ENCODE measurements at regions not wholly inside any gene's neighbourhood (a gene's known extent, or its start where the extent isn't known, plus 50 kb on each side); places are given as distances from the start of the nearest gene placed in this dataset.

- H3K36me3 Mint-ChIP-seq (ENCODE audit: low read depth), result no peaks in the 10 kb centered on the region
- peaks cover 6% of the 10 kb centered on the region for H3K27me3 Mint-ChIP-seq (ENCODE audit: low read depth, poor library complexity)
- peaks cover 8% of the 10 kb centered on the region for H3K4me1 Mint-ChIP-seq
- no peaks in the 10 kb centered on the region for H3K9me3 Mint-ChIP-seq
- TF ChIP-seq CTCF (IDR thresholded peaks at IDR 0.05), result no peak
- DNase-seq, result no peak
- no peak overlapping the region for H3K27ac Mint-ChIP-seq
- H3K4me3 Mint-ChIP-seq, result no peak overlapping the region
Measured at GRCh38 chr13:32902029-32902780, 114.0 kb upstream of the KL start.

GRCh38 chr13:32902874-32903273 lies 113.3 kb upstream of the KL start:
- Mint-ChIP-seq H3K36me3 (ENCODE audit: low read depth) (no peaks in the 10 kb centered on the region), H3K9me3 (no peaks in the 10 kb centered on the region), H3K4me3 (no peak overlapping the region), H3K27me3 (ENCODE audit: low read depth, poor library complexity) (peaks cover 6% of the 10 kb centered on the region), H3K4me1 (peaks cover 8% of the 10 kb centered on the region), H3K27ac (no peak overlapping the region)
- DNase-seq, result no peak
- TF ChIP-seq CTCF (IDR thresholded peaks at IDR 0.05), result no peak

- H3K4me3 Mint-ChIP-seq, result no peak overlapping the region
- H3K9me3 Mint-ChIP-seq, result no peaks in the 10 kb centered on the region
- H3K27me3 Mint-ChIP-seq (ENCODE audit: low read depth, poor library complexity), result peaks cover 6% of the 10 kb centered on the region
- DNase-seq, result no peak
- peaks cover 8% of the 10 kb centered on the region for H3K4me1 Mint-ChIP-seq
- no peak for TF ChIP-seq CTCF (IDR thresholded peaks at IDR 0.05)
- H3K27ac Mint-ChIP-seq, result no peak overlapping the region
- no peaks in the 10 kb centered on the region for H3K36me3 Mint-ChIP-seq (ENCODE audit: low read depth)
Measured at GRCh38 chr13:32903720-32904119, 112.5 kb upstream of the KL start.

- no peak for DNase-seq
- H3K4me1 Mint-ChIP-seq, result peaks cover 8% of the 10 kb centered on the region
- no peak overlapping the region for H3K4me3 Mint-ChIP-seq
- peaks cover 6% of the 10 kb centered on the region for H3K27me3 Mint-ChIP-seq (ENCODE audit: low read depth, poor library complexity)
- no peaks in the 10 kb centered on the region for H3K9me3 Mint-ChIP-seq
- H3K36me3 Mint-ChIP-seq (ENCODE audit: low read depth), result no peaks in the 10 kb centered on the region
- no peak for TF ChIP-seq CTCF (IDR thresholded peaks at IDR 0.05)
- no peak overlapping the region for H3K27ac Mint-ChIP-seq
Measured at GRCh38 chr13:32904266-32904665, 112.0 kb upstream of the KL start.

- peaks cover 8% of the 10 kb centered on the region for H3K4me1 Mint-ChIP-seq
- no peak for TF ChIP-seq CTCF (IDR thresholded peaks at IDR 0.05)
- no peaks in the 10 kb centered on the region for H3K9me3 Mint-ChIP-seq
- no peaks in the 10 kb centered on the region for H3K36me3 Mint-ChIP-seq (ENCODE audit: low read depth)
- no peak for DNase-seq
- no peak overlapping the region for H3K4me3 Mint-ChIP-seq
- H3K27me3 Mint-ChIP-seq (ENCODE audit: low read depth, poor library complexity), result peaks cover 6% of the 10 kb centered on the region
- H3K27ac Mint-ChIP-seq, result no peak overlapping the region
Measured at GRCh38 chr13:32905063-32905863, 111.0 kb upstream of the KL start.

Measured in nephron progenitor cell (in vitro differentiated cells).